GM18517 (cell line): ENCODE measurements at regions not wholly inside any gene's neighbourhood (a gene's known extent, or its start where the extent isn't known, plus 50 kb on each side); places are given as distances from the start of the nearest gene placed in this dataset.
"Not testable (repeated sequence)": the region's sequence is repeated elsewhere in the genome, so short reads cannot be mapped to it uniquely, and the experiment has no call there.

ENCODE experiments used
- ATAC-seq: cut with Tn5 transposase; IDR thresholded peaks from one replicate; pipeline ENCODE4 v1.9.1; 2021; ENCODE audit warnings: mild to moderate bottlenecking, moderate library complexity; ENCODE audit not compliant: unreplicated experiment

DNA sequence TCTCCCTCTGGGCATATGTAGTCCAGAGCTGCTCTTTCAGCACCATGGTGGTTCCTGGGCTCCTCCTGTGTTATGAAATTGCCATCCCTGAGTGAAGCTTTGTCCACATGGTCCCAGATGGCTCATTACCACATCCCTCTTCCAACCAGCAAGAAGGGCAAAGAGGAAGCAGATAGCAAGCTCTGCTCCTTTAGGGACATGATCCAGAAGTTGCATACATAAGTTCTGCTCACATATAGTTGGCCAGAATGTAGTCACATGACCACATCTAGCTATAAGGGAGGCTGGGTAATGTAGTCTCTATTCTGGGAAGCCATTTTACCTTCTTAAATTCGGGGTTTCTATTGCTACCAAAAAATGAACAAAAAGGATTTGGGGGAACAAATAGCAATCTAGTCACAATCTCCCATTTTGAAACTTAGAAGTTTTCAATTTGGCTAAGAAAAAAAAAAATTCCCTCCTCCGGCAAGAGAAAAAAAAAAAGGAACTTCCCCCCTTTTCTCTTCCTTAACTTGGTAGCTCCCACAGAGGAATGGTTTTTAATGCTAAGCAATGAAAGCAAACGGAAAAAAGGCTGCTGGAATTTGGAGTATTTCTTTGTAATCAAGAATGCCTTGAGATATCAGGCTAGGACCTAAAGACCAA lies 88.2 kb upstream of the USP9X start:
- no peak for ATAC-seq

DNA sequence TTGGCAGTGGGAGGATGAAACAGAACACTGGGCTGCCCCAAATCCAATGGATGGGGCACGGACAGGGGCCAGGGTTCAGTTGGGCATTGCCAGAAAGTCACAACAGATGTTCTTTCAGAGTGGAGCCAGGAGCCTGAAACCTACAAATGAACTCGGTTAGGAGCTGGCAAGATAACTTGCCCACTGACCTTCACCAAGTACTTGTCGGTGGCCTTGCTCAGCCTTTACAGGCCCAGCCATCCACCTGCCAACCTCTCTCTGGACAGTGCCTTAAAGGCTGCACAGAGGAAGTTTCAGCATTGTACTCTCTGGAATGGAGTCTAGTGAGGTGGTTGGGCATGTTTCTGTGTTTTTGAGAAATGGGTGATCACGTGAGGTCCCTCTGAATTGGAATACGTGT lies 87.1 kb upstream of the USP9X start:
- no peak for ATAC-seq

DNA sequence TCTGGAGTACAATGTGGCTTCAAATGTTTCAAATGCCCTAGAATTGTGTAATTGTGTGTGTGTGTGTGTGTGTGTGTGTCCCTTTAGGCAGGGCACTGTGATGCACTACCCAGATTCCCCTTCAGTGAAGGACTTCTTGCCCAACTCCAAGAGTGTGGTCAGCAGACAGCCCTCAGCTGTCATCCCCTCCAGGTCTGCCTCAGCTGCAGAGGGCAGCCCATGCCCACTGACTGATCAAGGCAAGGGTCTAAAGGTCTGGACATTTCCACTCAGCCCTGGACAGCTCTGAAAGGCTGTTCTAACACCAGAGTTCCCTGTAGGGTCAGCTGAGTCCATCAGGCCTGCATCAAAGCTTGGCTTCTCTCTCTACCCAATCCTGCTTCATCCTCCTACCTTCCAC lies 83.9 kb upstream of the USP9X start:
- ATAC-seq, result no peak

DNA sequence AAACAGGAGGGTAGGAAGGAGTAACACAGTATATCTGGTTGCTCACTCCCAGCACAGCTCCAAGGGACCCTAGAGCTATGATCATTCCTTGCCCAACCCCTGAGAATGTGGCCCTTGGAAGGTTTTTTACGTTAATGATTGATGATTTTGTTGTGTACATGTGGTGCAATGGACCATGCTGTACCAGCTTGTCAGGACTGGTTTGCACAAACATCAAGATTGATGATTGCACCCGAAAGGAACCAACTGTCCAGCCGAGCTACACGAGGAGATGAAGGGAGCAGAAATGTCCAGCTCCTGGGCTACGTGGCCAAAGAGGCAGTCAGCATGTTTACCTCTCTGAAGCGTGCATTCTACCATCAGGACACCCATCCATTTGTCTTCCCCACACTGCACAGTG lies 83.2 kb upstream of the USP9X start:
- ATAC-seq, result no peak

DNA sequence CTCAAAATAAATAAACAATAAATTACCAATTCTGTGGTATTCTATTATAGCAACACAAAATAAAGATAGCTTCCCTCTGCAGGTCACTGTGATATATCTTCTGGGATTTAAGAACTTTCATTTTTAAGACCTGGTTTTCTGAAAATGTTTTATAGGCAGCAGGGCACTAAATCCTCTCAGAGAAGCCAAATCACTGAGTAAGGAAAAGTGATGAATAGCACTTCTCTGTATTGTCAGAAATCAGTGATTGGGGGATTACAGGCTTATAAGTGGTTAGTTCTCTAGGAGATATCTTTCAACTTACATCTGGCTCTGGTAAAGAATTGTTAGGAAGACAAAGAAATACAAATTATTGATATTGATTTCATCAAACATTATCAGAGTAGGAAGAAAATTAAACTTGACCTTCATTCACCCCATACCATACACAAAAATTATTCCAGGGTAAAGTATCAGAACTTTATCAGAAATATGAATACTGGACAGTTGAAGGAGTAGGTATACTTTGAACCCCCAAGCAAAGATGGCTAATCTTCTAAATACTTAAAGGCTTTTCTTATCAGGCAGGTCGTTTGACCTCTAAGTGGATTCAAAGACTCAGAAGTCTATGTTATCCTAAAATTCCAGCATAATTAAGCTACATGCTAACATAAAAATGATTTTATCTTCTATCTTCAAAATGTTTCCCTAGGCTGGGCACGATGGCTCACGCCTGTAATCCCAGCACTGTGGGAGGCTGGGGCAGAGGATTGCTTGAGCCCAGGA lies 81.6 kb upstream of the USP9X start:
- ATAC-seq, result no peak

DNA sequence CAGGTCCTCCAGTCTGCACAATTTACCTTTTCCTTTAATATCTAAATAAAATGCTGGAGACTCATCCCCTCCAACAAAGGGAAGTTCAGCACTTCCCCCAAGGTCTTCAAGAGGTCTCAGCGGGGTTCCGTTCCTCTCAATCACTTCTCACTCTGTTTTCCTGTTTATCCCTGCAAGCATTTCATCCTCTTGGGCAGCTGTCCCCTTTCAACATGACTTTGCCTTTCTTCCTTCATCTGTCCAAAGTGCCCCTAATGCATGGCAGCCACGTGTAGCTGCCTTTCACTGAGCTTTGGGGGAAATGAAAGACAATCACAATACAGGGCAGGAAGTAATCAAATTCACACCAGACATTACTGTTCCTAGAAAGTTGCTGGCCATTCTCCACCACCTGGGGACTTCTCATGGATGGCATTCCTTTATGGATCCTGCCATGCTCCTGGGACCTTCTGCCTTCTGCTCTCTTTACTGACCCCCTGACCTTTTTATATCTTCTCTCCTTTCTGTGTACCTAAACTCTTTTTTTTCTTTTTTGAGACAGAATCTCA lies 79.7 kb upstream of the USP9X start:
- no peak for ATAC-seq

DNA sequence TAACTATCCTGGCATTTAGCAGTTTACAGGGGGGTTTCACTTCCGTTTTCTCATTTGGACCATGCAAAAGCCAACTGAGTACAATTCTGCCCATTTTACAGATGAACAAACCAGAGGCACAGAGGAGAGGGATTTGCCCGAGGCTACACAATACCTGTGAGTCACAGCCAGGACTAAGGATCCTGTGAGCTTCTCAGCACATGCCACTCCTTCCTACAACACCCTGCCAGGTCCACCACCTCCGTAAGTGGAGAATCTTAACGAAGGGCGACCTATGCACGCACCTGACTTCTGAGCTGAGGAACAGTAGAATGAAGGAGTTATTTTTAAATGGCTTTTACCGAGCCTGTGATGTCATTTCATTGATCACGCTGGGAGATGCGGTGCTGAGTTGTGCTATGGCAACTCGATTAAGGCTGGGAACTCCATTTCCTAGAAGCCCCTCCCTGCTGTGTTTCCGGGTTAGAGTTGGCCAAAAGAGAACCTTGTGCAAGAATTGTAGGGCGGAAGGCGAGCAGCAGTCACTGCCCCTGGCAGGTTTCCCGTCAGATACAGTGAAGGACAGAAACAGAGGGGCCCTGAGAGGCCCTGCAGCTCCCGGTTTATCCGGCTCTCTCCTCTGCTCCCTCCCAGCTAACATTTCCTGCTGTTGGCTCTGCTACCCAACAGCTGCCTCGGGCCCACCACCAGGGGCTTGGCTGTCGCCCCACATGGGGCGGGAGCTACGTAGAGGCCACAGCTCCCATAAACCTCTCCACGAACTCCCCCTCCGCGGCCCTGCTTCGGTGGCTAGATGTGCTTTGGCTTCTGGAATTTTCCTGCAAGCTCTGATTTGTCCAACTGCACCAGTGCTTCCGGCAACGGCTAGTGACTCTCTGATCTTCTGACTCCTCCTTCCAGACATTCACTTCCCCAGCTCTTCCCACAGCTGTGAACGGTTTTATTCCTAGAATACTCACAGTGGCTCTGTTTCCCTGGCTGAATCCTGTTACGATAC lies 75.1 kb upstream of the USP9X start:
- no peak for ATAC-seq

DNA sequence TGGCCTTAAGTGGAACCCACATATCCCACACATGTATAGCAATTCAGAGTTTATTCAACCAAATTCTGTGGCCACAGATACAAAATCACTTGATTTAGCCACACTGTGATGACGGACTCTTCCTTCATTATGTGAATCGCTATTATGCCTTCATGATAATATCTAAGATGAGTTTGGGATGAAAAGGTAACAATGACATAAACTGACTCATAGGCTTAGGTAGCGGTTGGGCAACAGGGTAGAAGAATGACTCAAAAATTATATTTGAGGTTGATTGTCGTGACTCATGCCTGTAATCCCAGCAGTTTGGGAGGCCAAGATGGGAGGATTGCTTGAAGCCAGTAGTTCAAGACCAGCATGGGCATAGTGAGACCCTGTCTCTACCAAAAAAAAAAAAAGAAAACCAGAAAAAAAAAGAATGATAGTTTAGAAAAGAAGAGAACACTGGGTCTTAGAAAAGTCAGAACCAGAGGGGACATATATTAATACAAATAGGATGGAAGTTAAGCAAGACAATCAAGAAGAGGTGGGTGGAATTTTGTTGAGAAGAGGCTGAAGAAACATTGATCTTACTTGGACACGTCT lies 70.4 kb upstream of the USP9X start:
- no peak for ATAC-seq

GRCh38 chrX:41017785-41018184 lies 67.5 kb upstream of the USP9X start:
- ATAC-seq, result not testable (repeated sequence)

DNA sequence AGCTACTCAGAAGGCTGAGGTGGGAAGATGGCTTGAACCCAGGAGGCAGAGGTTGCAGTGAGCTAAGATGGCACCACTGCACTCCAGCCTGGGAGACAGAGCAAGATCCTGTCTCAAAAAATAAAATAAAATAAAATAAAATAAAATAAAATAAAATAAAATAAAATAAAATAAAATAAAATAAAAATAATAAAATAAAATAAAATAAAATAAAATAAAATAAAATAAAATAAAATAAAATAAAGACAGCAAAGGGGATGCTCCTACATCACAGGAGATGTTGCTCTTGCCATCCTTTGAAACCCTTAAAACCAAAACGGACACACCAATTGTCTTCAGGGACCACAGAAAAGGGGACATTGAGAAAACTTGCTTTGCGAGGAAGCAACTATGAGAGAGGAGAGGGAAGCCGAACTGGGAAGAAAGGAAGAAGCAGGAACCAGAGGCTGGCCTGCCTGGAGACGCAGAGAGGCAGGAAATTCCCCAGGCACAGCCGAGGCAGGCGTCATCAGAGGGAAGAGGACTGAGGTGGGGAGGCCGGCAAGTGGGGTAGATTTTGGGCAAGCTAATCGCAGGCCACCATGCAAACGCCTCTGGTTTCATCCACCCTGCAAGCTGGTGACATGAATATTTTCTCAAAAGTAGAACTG lies 66.7 kb upstream of the USP9X start:
- ATAC-seq, result not testable (repeated sequence)

DNA sequence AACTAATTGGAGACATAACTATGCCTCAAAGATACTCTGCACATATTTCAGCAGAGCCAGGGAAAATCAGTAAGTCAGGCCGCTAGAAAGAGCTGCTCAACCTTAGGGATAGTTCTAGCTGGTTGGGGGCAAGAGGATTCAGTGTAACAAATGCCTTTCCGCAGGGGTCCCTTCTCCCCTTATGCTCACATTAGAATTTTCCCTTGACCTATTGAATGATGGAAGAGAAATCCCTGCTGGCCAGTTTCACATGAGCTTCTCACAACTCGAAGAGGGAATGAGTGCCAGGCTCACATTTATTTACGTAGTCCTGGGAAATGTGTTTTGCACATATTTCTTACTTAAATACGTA lies 66.2 kb upstream of the USP9X start:
- no peak for ATAC-seq

GRCh38 chrX:41022566-41022965 lies 62.7 kb upstream of the USP9X start:
- no peak for ATAC-seq

- ATAC-seq, result no peak
These were observed 62.1 kb upstream of the USP9X start for GRCh38 chrX:41023098-41023497.

DNA sequence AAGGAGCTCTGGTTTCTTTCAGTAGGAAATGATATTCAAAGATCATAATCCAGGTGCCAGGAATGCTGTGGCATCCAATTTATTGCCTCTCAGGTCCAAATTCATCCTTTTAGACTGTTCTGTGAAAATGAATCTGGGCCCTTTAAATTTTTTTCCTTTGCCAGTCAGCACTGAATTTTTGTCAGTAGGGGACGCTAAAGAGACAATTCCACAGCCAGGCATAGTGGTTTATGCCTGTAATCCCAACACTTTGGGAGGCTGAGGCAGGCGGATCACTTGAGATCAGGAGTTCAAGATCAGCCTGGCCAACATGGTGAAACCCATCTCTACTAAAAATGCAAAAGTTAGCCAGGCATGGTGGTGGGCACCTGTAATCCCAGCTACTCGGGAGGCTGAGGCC lies 60.9 kb upstream of the USP9X start:
- ATAC-seq, result not testable (repeated sequence)

- ATAC-seq, result no peak
These were observed 60.5 kb upstream of the USP9X start for GRCh38 chrX:41024755-41025154.

GRCh38 chrX:41025926-41026701 lies 59.1 kb upstream of the USP9X start:
- no peak for ATAC-seq

DNA sequence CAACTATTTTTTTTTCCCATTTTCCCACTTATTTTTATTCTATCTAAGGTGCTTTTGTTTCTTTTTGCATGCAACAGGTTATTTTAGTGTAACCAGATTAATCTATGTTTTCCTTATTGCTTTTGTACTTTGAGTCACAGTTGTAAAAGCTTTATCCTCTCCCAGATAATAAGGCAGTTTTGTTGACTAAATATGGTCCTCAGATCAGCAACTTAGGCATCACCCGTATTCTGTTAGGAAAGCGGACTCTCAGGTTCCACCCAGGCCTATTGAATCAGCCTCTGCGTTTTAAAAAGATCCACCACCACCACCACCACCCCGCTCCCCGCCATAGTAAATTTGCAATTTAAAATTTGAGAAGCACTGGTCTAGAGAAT lies 58.6 kb upstream of the USP9X start:
- no peak for ATAC-seq

DNA sequence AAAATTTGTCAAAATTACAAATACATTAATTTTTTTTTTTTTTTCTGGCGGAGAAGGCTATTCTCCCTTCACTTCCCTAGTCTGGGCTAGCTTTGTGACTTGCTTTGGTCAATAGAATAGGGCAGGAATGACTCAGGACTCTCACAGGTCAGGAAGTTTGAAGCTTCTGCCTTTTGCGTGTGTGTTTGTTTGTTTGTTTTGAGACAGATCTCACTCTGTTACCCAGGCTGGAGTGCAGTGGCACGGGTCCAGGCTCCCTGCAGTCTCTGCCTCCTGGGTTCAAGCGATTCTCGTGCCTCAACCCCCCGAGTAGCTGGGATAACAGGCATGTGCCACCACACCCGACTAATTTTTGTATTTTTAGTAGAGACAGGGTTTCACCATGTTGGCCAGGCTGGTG lies 55.9 kb upstream of the USP9X start:
- no peak for ATAC-seq

DNA sequence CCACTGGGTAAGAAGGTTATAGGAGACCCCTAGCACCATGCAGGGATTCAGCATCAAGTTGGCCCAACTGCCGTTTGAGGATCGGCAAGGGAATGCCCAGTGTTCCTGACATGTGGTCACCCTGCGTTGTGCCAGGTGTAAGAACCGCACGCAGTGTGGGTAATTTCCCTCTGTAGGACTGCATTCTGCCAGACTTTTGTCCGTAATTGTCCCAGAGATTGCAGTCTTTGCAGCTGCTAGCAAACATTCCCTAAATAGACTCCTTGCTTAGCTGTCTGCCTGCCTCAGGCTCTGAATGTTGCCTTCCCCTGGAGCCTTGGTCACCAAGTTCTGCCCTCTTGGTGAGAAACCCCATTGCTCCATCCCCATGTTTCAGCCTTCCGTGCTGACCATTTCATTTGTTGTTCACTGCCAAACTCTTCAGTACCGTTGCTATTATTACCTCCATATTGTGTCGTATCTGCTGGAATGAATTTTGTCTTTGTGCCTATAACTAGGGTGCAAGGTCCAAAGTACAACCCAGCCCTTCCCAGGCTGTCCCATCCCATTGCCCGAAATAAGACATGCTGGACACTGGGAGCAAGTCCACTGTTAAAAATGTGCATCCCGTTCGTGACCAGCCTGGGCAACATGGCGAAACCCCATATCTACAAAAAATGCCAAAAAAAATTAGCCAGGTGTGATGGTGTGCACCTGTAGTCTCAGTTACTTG lies 53.8 kb upstream of the USP9X start:
- no peak for ATAC-seq
